ENCODE measurements at regions not wholly inside any gene's neighbourhood (a gene's known extent, or its start where the extent isn't known, plus 50 kb on each side); places are given as distances from the start of the nearest gene placed in this dataset.

DNA sequence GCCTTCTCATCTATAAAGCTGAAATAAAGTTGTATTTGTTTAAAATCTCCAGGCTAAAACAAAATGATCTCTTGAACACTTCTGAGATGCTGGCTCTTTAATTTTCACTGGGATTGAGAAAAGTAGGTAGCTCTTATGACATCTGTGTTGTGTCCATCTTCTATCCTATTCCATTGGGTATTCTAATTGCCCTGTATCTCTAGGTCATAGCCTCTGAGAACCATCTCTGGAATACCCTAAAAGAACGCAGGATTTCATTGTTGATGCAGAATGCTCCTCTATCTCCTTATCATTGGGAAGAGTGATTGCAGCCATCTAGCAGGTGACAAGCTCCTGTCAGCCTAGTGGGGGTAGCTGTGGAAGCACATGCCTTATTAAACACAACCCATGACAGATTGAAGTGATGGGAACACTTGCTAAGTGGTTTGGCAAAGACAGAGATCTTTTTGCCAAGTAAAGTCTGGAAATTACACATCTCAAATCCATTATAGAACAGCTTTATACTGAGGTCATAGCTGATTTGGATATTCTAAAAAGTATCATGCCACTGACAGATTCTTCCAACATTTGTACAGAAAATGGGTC is 178.2 kb downstream of the TDRD15 start:
- H3K4ac ChIP-seq (ENCODE audit: low read length) = no peak overlapping the region
- H2BK5ac ChIP-seq (ENCODE audit: low read length) = no peak overlapping the region
- no peak overlapping the region for H2AFZ ChIP-seq (ENCODE audit: low read length)
- no peak overlapping the region for H3K27ac ChIP-seq (replicated peaks; ENCODE audit: low read length)
- no peak overlapping the region for H2BK15ac ChIP-seq (ENCODE audit: low read length)
- H2AK5ac ChIP-seq (ENCODE audit: low read depth, low read length) = no peak overlapping the region
- no CpG with 5 or more reads among the region's 1 CpG for WGBS, 2 donors (ENCODE audit: extremely low coverage in 2 of 2, insufficient read length in 2 of 2, insufficient replicate concordance in 1 of 2)
- H3K9me3 ChIP-seq (replicated peaks in 1 of 2; ENCODE audit: control insufficient read depth in 2 of 2, insufficient read depth in 1 of 2, low read depth in 1 of 2, low read length in 2 of 2) = no peaks in the 10 kb centered on the region
- H3K14ac ChIP-seq (ENCODE audit: low read length) = no peak overlapping the region
- H4K91ac ChIP-seq (ENCODE audit: low read depth, low read length, poor library complexity) = no peak overlapping the region
- peaks cover 0 to 6% (median 0%) of the 10 kb centered on the region in 3 experiments for H3K27me3 ChIP-seq (ENCODE audit: control insufficient read depth in 3 of 3, insufficient read depth in 3 of 3, low read depth in 1 of 3, low read length in 3 of 3)
- H2BK120ac ChIP-seq (ENCODE audit: low read depth, low read length) = no peak overlapping the region
- H3K4me3 ChIP-seq (ENCODE audit: low read length in 2 of 2) = no peak overlapping the region
- H3K9ac ChIP-seq (ENCODE audit: low read depth, low read length, poor library complexity) = no peak overlapping the region
- no peak overlapping the region for H3K23ac ChIP-seq (ENCODE audit: low read depth, low read length, poor library complexity)
- peaks cover 0 to 6% of the 10 kb centered on the region in 2 donors for H3K4me1 ChIP-seq (ENCODE audit: control insufficient read depth in 2 of 2, insufficient read depth in 1 of 2, low read depth in 1 of 2, low read length in 2 of 2)
- no peak overlapping the region for H3K18ac ChIP-seq (ENCODE audit: low read length)
- no peak overlapping the region for H4K8ac ChIP-seq (ENCODE audit: low read depth, low read length)
- no peak overlapping the region for H2BK12ac ChIP-seq (ENCODE audit: low read length)
- H3K4me2 ChIP-seq (ENCODE audit: insufficient read depth, low read length, poor library complexity, severe bottlenecking) = no peak overlapping the region
- H3K79me1 ChIP-seq (ENCODE audit: low read depth, low read length) = no peaks in the 10 kb centered on the region
- H3K36me3 ChIP-seq (replicated peaks in 1 of 2; ENCODE audit: control insufficient read depth in 2 of 2, insufficient read depth in 2 of 2, low read length in 2 of 2) = no peaks in the 10 kb centered on the region
- DNase-seq (ENCODE audit: low spot score) = no peak

DNA sequence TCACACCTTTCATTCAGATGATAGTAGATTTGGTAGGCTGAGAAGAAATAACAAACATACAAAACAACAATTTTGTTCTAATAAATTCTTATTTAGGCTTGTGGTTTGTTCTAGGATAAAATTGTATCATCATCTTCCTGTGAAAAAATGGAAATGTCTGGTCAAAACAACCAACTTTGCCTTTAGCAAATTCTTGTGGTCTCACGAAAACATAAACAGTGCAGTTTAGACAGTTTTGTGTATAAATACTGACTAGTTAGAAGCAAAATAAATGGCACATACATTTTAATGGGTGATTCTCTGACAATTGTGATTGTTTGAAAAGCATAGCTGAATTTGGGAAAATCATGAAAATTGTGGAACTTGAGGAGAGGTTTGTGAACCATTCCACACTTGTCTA is 180.1 kb downstream of the TDRD15 start:
- Histone ChIP-seq H3K4me3 (ENCODE audit: low read length in 2 of 2) (no peak overlapping the region), H4K8ac (ENCODE audit: low read depth, low read length) (no peak overlapping the region), H3K9me3 (replicated peaks in 1 of 2; ENCODE audit: control insufficient read depth in 2 of 2, insufficient read depth in 1 of 2, low read depth in 1 of 2, low read length in 2 of 2) (no peaks in the 10 kb centered on the region), H4K91ac (ENCODE audit: low read depth, low read length, poor library complexity) (no peak overlapping the region), H3K18ac (ENCODE audit: low read length) (no peak overlapping the region), H3K27ac (replicated peaks; ENCODE audit: low read length) (no peak overlapping the region), H2AK5ac (ENCODE audit: low read depth, low read length) (no peak overlapping the region), H2BK5ac (ENCODE audit: low read length) (no peak overlapping the region), H2BK12ac (ENCODE audit: low read length) (no peak overlapping the region), H2AFZ (ENCODE audit: low read length) (no peak overlapping the region), H3K4ac (ENCODE audit: low read length) (no peak overlapping the region), H3K14ac (ENCODE audit: low read length) (no peak overlapping the region), H2BK15ac (ENCODE audit: low read length) (no peak overlapping the region), H3K4me2 (ENCODE audit: insufficient read depth, low read length, poor library complexity, severe bottlenecking) (no peak overlapping the region), H3K36me3 (replicated peaks in 1 of 2; ENCODE audit: control insufficient read depth in 2 of 2, insufficient read depth in 2 of 2, low read length in 2 of 2) (no peaks in the 10 kb centered on the region), H3K23ac (ENCODE audit: low read depth, low read length, poor library complexity) (no peak overlapping the region), H3K9ac (ENCODE audit: low read depth, low read length, poor library complexity) (no peak overlapping the region), H3K27me3 (ENCODE audit: control insufficient read depth in 3 of 3, insufficient read depth in 3 of 3, low read depth in 1 of 3, low read length in 3 of 3) (peaks cover 0 to 6% (median 0%) of the 10 kb centered on the region in 3 experiments), H2BK120ac (ENCODE audit: low read depth, low read length) (no peak overlapping the region), H3K79me1 (ENCODE audit: low read depth, low read length) (no peaks in the 10 kb centered on the region), H3K4me1 (ENCODE audit: control insufficient read depth in 2 of 2, insufficient read depth in 1 of 2, low read depth in 1 of 2, low read length in 2 of 2) (peaks cover 0 to 2% of the 10 kb centered on the region in 2 donors)
- no CpG with 5 or more reads among the region's 1 CpG for WGBS, 2 donors (ENCODE audit: extremely low coverage in 2 of 2, insufficient read length in 2 of 2, insufficient replicate concordance in 1 of 2)
- no peak for DNase-seq (ENCODE audit: low spot score)

DNA sequence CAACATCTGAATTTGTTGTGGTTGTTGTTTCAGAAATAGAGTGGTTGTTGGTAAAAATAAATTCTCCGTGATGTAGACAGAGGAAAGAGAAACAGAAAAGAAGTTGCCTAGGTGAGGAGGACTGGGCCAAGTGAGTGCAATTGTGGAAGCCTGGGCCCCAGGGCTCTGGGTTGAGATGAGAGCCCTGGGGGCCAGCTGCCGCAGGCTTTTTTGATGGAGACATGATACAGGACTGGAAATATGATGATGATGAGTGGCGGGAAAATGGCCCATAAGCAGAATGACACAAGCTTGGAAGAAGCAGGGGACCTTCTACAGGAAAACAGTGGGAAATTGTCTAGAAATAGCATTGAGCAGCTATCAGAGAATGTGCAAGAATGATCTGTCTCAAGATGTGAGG is 181.8 kb downstream of the TDRD15 start:
- Histone ChIP-seq H3K27me3 (ENCODE audit: control insufficient read depth in 3 of 3, insufficient read depth in 3 of 3, low read depth in 1 of 3, low read length in 3 of 3) (peaks cover 0 to 6% (median 0%) of the 10 kb centered on the region in 3 experiments), H3K4me1 (ENCODE audit: control insufficient read depth in 2 of 2, insufficient read depth in 1 of 2, low read depth in 1 of 2, low read length in 2 of 2) (no peaks in the 10 kb centered on the region), H2BK15ac (ENCODE audit: low read length) (no peak overlapping the region), H3K4me3 (ENCODE audit: low read length in 2 of 2) (no peak overlapping the region), H2BK5ac (ENCODE audit: low read length) (no peak overlapping the region), H2BK120ac (ENCODE audit: low read depth, low read length) (no peak overlapping the region), H3K4ac (ENCODE audit: low read length) (no peak overlapping the region), H3K27ac (replicated peaks; ENCODE audit: low read length) (no peak overlapping the region), H2AK5ac (ENCODE audit: low read depth, low read length) (no peak overlapping the region), H3K4me2 (ENCODE audit: insufficient read depth, low read length, poor library complexity, severe bottlenecking) (no peak overlapping the region), H2BK12ac (ENCODE audit: low read length) (no peak overlapping the region), H3K36me3 (replicated peaks in 1 of 2; ENCODE audit: control insufficient read depth in 2 of 2, insufficient read depth in 2 of 2, low read length in 2 of 2) (no peaks in the 10 kb centered on the region), H4K8ac (ENCODE audit: low read depth, low read length) (no peak overlapping the region), H2AFZ (ENCODE audit: low read length) (no peak overlapping the region), H3K18ac (ENCODE audit: low read length) (no peak overlapping the region), H4K91ac (ENCODE audit: low read depth, low read length, poor library complexity) (no peak overlapping the region), H3K14ac (ENCODE audit: low read length) (no peak overlapping the region), H3K79me1 (ENCODE audit: low read depth, low read length) (no peaks in the 10 kb centered on the region), H3K23ac (ENCODE audit: low read depth, low read length, poor library complexity) (no peak overlapping the region), H3K9ac (ENCODE audit: low read depth, low read length, poor library complexity) (no peak overlapping the region), H3K9me3 (replicated peaks in 1 of 2; ENCODE audit: control insufficient read depth in 2 of 2, insufficient read depth in 1 of 2, low read depth in 1 of 2, low read length in 2 of 2) (no peaks in the 10 kb centered on the region)
- no peak for DNase-seq (ENCODE audit: low spot score)
- no CpG with 5 or more reads among the region's 3 CpGs for WGBS, 2 donors (ENCODE audit: extremely low coverage in 2 of 2, insufficient read length in 2 of 2, insufficient replicate concordance in 1 of 2)

DNA sequence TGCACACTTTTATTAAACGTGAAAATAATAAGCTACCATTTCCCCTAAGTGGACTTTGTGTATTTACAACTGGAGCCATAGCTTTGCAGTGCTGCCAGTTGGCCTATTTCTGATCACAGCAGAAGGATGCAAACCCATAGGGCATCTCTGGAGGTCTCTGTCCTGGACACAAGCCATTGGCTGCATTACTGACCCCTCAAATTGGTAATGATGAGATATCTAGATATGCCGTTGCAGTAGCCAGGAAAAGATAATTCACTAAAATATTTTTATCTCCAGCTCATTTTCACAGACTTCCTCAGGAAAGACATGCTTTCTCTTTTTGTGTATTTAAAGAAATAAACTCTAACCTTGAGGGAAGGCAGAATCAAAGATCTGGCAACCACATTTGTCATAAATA is 182.5 kb downstream of the TDRD15 start:
- no peak for DNase-seq (ENCODE audit: low spot score)
- no peak overlapping the region for H3K4me2 ChIP-seq (ENCODE audit: insufficient read depth, low read length, poor library complexity, severe bottlenecking)
- no peak overlapping the region for H3K4me3 ChIP-seq (ENCODE audit: low read length in 2 of 2)
- peaks cover 0 to 6% (median 0%) of the 10 kb centered on the region in 3 experiments for H3K27me3 ChIP-seq (ENCODE audit: control insufficient read depth in 3 of 3, insufficient read depth in 3 of 3, low read depth in 1 of 3, low read length in 3 of 3)
- no peaks in the 10 kb centered on the region for H3K36me3 ChIP-seq (replicated peaks in 1 of 2; ENCODE audit: control insufficient read depth in 2 of 2, insufficient read depth in 2 of 2, low read length in 2 of 2)
- no peaks in the 10 kb centered on the region for H3K79me1 ChIP-seq (ENCODE audit: low read depth, low read length)
- no peak overlapping the region for H3K23ac ChIP-seq (ENCODE audit: low read depth, low read length, poor library complexity)
- H3K4ac ChIP-seq (ENCODE audit: low read length) = no peak overlapping the region
- no peaks in the 10 kb centered on the region for H3K9me3 ChIP-seq (replicated peaks in 1 of 2; ENCODE audit: control insufficient read depth in 2 of 2, insufficient read depth in 1 of 2, low read depth in 1 of 2, low read length in 2 of 2)
- H4K8ac ChIP-seq (ENCODE audit: low read depth, low read length) = no peak overlapping the region
- H3K4me1 ChIP-seq (ENCODE audit: control insufficient read depth in 2 of 2, insufficient read depth in 1 of 2, low read depth in 1 of 2, low read length in 2 of 2) = no peaks in the 10 kb centered on the region
- no peak overlapping the region for H2AFZ ChIP-seq (ENCODE audit: low read length)
- no CpG with 5 or more reads among the region's 2 CpGs for WGBS, 2 donors (ENCODE audit: extremely low coverage in 2 of 2, insufficient read length in 2 of 2, insufficient replicate concordance in 1 of 2)
- no peak overlapping the region for H2BK5ac ChIP-seq (ENCODE audit: low read length)
- no peak overlapping the region for H4K91ac ChIP-seq (ENCODE audit: low read depth, low read length, poor library complexity)
- no peak overlapping the region for H2BK12ac ChIP-seq (ENCODE audit: low read length)
- no peak overlapping the region for H3K9ac ChIP-seq (ENCODE audit: low read depth, low read length, poor library complexity)
- no peak overlapping the region for H3K27ac ChIP-seq (replicated peaks; ENCODE audit: low read length)
- no peak overlapping the region for H3K18ac ChIP-seq (ENCODE audit: low read length)
- no peak overlapping the region for H2BK15ac ChIP-seq (ENCODE audit: low read length)
- no peak overlapping the region for H3K14ac ChIP-seq (ENCODE audit: low read length)
- no peak overlapping the region for H2AK5ac ChIP-seq (ENCODE audit: low read depth, low read length)
- H2BK120ac ChIP-seq (ENCODE audit: low read depth, low read length) = no peak overlapping the region
